GM18499 (cell line): ENCODE measurements at regions not wholly inside any gene's neighbourhood (a gene's known extent, or its start where the extent isn't known, plus 50 kb on each side); places are given as distances from the start of the nearest gene placed in this dataset.
"Not testable (repeated sequence)": the region's sequence is repeated elsewhere in the genome, so short reads cannot be mapped to it uniquely, and the experiment has no call there.

Experiments used
- ATAC-seq: cut with Tn5 transposase; IDR thresholded peaks from one replicate; pipeline ENCODE4 v1.9.1; 2021; ENCODE audit warnings: moderate number of reproducible peaks; ENCODE audit not compliant: insufficient read depth, unreplicated experiment

- ATAC-seq: no peak
Measured at GRCh38 chr13:24563087-24563486, 50.5 kb upstream of the PARP4 start.

- ATAC-seq: not testable (repeated sequence)
Measured at GRCh38 chr13:24563971-24564370, 51.4 kb upstream of the PARP4 start.

DNA sequence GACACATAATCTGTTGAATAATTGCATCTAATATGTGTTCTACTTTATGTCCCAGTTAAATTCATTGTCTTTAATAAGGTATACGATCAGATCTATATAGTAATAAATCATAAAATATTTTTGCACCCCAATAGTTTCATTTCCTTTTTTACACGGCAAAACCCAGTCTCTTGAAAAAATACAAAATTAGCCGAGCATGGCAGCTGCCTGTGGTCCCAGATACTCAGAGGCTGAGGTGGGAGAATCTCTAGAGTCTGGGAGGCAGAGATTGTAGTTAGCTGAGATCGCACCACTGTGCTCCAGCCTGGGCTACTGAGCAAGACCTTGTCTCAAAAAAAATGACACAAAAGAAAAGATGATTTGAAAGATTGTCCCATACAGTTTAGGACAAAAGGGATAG is 52.3 kb upstream of the PARP4 start:
- ATAC-seq: no peak

DNA sequence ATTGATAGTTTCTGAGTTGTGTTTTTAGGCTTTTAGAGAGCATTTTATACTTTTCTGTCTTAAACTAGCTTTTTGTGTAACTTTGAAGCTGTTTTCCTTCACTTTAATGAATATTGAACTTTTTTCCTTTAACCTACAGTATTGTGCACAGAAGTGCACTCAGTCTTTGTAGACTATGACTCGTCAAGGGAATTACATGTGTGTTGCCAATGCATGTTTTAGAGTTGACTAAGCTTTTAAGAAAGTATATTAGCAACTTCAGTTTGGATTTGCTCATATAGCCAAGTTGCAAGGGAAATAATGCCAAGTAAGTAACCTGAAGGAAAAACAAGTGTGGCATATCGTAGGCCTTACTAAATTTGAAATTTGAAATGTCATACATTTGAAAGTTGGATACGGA is 55.0 kb upstream of the PARP4 start:
- ATAC-seq: not testable (repeated sequence)

GRCh38 chr13:24574847-24575246 is 62.3 kb upstream of the PARP4 start:
- no peak for ATAC-seq

- not testable (repeated sequence) for ATAC-seq
Measured at GRCh38 chr13:24580315-24580714, 67.7 kb upstream of the PARP4 start.

DNA sequence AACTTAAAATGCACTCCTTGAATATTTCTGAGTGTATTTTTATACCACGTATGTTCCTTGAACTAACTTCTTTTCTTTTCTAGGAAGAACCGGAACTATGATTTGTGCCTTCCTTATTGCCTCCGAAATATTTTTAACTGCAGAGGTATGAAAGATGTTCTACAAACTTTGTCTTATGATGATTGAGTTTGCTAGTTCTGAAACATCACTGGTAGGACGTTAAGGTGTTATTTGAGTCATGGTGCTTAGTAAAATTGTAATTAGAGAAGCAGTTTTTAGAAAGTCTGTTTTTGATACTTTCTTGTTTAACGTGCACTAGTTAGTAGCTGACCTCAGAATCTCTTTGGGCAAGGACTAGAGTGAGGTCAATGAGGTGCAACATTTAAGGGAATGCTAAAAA is 69.0 kb upstream of the PARP4 start:
- ATAC-seq: not testable (repeated sequence)

DNA sequence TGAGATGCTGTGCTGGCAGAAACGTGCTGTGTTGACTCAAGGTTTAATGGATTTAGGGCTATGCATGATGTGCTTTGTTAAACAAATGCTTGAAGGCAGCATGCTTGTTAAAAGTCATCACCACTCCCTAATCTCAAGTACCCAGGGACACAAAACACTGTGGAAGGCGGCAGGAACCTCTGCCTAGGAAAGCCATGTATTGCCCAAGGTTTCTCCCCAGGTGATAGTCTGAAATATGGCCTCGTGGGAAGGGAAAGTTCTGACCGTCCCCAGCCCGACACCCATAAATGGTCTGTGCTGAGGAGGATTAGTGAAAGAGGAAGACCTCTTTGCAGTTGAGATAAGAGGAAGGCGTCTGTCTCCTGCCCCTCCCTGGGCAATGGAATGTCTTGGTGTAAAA is 79.1 kb upstream of the PARP4 start:
- not testable (repeated sequence) for ATAC-seq

DNA sequence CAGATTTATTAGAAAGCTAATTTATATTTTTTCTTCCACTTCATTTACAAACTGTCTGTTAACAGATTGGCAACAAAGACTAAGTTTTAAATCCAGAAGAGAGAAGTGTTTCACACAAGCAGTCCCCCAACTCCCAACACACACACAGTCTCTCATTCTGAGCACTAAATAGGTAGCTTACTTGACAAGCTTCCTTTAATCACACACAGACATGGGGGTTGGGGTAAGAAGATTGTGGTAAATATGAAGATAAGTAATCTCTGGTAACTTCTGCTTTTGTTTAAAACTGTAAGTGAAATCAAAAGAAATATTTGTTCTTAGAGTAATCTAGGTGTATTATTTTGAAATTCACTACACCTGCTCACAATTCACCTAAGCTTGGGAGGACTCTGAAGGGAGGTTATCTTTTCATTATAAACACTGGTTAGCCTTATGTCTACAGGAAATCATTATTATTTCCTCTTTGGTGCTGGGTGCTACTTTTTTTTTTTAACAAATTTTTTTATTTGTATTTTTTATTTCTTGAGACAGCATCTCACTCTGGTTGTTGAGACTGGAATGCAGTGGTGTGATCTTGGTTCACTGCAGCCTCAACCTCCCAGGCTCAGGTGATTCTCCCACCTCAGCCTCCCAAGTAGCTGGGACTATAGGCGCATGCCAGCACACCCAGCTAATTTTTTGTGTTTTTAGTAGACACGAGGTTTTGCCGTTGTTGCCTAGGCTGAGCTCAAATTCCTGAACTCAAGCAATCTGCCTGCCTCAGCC is 82.1 kb upstream of the ATP12A start:
- ATAC-seq: not testable (repeated sequence)

DNA sequence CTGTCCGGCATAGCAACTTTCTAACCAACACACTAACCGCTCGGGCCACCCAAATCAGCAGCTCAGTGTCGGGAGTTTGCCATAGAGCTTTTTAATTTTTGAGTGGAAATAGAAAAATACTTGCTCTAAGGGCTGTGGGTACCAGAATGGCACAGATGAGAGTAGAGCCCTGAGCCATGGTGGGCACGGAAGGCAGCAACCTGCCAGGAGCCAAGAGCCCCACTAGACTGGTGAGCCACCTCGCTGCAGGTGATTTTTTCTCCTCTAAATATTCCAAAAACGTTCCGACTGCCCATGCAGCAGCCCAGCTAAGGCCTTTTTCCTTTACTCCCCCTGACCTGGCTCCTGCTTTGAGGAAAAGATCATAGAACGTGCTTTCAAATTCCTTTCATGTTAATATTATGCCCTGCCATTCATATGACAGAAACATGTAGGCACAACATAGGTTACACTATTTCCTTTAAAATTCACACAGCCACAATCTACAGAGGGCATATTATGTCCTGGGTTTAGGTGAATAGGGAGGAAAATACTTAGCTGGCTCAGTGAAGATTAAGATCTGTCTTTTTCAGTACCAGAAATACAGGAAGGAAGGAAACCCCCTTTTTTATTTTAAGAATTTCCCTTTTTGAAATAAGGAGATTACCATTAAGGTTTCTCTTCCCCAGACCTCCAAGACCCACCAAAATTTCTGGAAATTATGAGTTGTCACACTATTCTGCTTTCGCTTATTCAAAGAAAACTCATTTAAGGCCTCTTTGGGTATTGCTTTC is 81.0 kb upstream of the ATP12A start:
- ATAC-seq: not testable (repeated sequence)

- no peak for ATAC-seq
Measured at GRCh38 chr13:24605923-24606372, 74.3 kb upstream of the ATP12A start.

- no peak for ATAC-seq
Measured at GRCh38 chr13:24606486-24607170, 73.6 kb upstream of the ATP12A start.

- no peak for ATAC-seq
Measured at GRCh38 chr13:24610956-24611355, 69.3 kb upstream of the ATP12A start.

DNA sequence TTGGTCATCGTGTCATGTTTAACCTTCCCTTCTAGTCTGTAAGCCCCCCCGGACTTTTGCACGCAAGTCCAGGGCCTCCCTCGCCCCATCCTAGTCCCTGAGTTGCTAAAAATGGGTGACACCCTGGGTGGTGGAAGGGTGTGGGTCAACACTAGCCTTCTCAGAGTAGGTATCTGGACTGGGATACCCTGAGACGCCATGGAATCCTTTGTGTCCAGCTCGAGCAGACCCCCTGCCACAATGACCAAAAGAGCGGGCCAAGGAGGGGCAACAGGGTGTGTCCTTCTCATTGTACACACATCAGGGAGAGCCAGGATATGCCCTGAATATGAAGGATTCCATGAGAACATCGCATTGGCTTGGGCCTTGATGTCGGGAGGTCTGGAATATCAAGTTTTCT is 67.5 kb upstream of the ATP12A start:
- ATAC-seq: no peak

DNA sequence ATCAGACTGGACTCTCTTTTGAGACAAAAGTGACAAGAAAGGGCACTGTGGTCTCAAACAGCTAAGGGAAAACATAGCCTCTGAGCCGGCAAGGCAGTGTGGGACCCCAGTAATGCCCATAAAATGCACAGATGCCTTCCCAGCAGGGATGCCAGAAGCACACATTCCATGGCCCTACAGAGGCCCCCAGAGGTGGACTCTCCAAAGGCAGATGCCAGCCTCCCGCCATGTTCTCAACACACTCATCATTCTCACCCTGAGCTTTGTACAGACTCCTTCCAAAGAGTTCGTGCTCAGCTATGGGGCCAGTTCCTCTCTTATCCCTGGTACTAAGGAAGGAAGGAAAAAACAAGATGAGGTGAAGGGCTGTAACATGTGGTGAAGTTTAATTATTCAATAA is 67.1 kb upstream of the ATP12A start:
- ATAC-seq: no peak

GRCh38 chr13:24613755-24614154 is 66.5 kb upstream of the ATP12A start:
- ATAC-seq: no peak

GRCh38 chr13:24614306-24615080 is 65.7 kb upstream of the ATP12A start:
- ATAC-seq: no peak

GRCh38 chr13:24615114-24615513 is 65.1 kb upstream of the ATP12A start:
- no peak for ATAC-seq

DNA sequence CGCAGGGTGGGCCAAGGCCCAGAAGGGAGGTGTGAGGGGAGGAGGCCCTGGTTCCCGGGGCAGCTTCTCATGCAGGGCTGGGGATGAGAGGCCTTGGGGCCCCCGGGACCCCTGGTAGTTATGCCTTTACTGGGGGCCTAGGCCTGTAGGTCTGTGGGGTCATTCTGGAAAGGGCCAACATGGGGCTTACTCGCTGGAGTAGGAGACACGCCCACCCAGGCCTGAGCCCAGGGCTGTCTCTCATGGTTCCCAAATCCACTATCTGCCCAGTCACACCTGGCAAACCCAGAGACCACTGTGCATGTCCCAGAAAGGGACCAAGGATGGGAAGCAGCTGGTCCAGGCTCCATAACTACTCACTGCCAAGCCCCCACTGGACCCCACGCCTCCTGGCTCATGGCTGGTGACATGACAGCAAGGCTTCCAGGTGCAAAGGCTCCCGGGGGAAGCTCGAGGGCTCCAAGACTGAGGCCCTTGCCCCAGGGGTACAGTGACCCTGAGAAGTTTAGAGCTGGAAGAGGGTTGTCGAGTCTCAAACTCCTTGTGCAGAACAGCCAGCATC is 64.2 kb upstream of the ATP12A start:
- ATAC-seq: no peak

DNA sequence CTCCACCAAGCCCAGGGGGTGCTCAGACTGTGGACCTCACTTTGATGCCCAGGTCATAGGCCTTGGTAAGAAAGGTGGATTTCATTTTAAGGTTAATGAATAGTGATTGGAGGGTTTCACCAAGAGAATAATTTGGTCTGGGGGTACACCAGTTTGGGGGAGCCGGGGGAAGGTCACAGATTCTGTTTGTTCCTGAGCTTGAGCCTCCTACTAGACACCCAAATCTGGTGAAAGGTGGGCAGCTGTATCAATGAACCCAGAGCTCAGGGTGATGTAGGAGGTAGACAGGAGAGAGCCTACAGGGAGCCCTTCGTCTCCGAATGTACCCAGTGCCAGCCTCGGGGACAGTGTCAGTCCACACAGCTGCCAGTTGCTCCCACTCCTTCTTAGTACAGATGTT is 63.7 kb upstream of the ATP12A start:
- no peak for ATAC-seq
